ENCODE measurements at regions not wholly inside any gene's neighbourhood (a gene's known extent, or its start where the extent isn't known, plus 50 kb on each side); places are given as distances from the start of the nearest gene placed in this dataset.

GRCh38 chr11:112715056-112715455 lies 246.2 kb upstream of the NCAM1 start:
- DNase-seq (ENCODE audit: low spot score) = no peak

- no peak for DNase-seq (ENCODE audit: low spot score)
These were observed 242.7 kb upstream of the NCAM1 start for GRCh38 chr11:112718483-112718882.

DNA sequence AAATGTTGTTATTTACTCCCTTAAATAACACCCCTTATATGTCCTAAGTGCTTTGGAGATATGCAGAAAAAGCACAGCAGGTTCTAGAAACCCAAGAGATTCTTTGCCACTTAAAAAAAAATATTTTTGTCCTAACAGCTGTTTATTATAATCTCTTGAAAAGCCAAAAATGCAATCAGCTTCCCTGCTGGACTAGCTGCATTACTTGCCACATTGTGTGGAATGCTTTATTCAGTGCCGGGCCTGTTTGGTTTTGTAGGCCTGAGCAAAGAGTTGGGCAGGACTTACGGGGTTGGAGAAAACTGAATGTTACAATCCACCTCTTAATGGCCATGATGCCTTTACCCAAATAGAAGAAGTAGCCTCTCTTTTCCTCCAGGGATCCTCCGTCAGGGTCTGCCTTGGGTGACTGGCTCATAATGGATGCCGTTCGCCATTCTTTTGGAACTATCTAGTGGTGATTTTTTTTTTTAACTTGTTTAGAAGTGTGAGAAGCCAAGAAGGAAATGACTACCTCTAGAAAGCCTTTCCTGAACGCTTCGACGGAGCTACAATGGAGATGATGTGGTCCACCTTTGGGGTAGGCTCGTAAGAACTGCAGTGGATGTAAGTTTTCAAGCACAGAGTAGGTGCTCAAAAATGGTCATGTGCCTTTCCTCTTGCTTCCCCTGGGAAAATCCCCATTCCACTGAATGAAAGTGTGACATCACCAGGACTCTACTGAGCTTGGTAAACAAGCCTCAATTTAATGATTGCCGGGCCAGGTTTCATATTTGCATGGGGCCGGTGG lies 241.3 kb upstream of the NCAM1 start:
- no peak for DNase-seq (ENCODE audit: low spot score)

DNA sequence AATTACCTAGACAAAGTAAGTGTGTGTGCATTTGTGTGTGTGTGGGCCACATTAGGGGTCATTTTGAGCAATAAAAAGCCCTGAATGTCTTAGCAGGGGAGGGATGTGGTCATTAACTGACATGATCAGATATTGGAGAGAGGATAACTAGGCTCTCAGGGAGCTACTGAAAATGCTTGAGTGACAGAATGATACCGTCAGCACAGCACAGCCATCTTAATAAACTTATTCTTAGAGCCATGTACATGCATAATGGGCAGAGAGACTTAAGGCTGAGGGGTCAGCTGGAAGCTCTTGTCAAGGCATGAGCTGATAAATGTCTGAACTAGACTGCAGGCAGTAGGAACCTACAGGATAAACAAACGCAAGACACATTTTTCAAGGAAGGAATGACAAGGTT lies 239.1 kb upstream of the NCAM1 start:
- DNase-seq (ENCODE audit: low spot score) = no peak

- DNase-seq (ENCODE audit: low spot score) = no peak
These were observed 238.3 kb upstream of the NCAM1 start for GRCh38 chr11:112722876-112723275.

DNA sequence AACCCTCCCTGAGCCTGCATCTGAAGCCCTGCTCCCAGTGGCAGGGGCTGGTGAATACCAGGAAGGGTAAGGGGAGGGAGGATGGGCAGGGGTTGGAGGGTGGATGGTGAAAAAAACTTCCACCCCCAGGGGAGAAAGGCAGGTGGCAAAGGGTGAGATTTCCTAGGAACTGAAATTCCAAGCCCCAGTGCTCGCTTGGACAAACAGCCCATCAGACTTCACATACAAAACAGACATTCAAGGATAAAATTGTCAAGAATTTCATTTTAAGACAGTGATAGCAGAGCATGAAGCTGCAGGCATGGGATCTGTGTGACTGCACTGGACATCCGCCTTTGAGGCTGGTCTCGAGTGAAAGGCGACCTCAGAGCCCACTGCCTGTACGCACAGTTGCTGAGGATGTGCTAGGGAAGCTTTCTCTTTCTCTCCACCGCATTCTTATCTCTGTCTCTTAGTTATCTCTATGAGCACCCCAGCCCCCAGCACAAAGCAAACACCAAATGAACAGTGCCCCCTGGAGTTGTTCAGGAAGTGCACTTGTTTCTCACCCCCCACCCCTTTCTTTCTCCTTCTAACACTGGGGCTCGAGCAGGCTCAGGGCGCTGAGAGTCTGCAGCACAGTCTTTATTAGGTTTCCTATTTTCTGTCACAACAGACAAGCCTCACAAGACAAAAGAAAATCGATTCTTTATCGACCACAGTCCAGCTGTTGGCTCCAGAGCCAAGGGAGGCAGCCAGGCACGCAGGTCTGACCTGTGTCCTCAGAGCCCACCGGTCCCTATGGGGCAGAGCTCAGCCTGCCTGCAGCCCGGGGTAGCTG lies 237.3 kb upstream of the NCAM1 start:
- no peak for DNase-seq (ENCODE audit: low spot score)

DNA sequence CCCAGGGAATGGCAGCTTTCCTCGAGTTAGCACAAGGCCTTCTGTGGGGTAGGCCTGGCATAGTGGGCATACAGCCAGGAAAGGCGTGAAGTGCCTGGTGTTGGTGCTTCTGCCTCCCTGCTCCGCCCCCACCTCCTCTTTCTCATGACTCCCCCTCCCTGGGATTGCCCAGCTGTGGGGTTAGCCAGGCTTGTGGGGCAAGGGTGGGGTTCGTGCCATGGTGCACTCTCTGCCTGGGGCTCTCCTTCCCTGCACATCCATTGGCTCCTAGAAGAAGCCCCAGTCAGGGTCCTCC lies 236.8 kb upstream of the NCAM1 start:
- DNase-seq (ENCODE audit: low spot score) = no peak

DNA sequence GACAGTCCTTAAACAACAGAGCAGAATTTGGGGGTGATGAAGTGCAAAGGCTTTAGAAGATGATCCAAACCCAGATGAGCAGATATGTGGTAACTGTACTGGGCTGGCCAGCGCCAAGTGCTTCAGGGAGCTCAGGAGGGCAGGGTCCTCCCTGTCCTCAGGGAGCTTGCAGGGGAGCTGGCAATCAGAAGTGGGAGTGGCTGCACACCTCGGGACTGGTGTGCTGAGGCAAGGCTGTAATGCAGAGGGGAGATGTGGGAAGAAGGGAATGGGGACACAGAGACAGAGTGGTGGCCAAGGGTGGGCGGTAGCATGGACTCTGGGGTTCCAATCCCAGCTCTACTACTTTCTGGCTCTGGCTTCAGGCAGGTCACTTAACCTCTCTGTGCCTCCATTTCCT lies 235.6 kb upstream of the NCAM1 start:
- no peak for DNase-seq (ENCODE audit: low spot score)

- DNase-seq (ENCODE audit: low spot score) = no peak
These were observed 233.8 kb upstream of the NCAM1 start for GRCh38 chr11:112727341-112727841.

GRCh38 chr11:112728288-112728687 lies 232.9 kb upstream of the NCAM1 start:
- no peak for DNase-seq (ENCODE audit: low spot score)

GRCh38 chr11:112728716-112729115 lies 232.5 kb upstream of the NCAM1 start:
- no peak for DNase-seq (ENCODE audit: low spot score)

GRCh38 chr11:112730591-112730990 lies 230.6 kb upstream of the NCAM1 start:
- DNase-seq (ENCODE audit: low spot score) = no peak

- DNase-seq (ENCODE audit: low spot score) = no peak
These were observed 229.7 kb upstream of the NCAM1 start for GRCh38 chr11:112731538-112731937.

DNA sequence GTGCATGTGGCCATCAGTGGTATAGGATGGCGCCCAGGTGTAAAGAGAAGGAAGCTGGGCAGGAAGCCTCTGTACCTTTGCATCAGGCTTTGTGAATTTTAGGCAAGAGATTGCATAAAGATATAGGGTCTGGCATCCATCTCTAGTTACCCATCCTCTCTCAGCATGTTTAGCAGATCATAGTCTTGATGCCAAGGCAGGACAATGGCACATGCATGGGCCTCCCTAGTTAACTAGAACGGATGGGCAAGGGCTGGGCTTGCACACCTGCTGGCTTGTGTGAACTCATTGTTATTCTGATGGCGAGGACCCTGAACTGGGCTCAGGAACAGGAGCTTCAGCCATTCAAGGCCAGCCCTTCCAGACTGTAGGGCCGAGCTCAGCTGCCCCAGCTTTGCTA lies 229.2 kb upstream of the NCAM1 start:
- no peak for DNase-seq (ENCODE audit: low spot score)

DNA sequence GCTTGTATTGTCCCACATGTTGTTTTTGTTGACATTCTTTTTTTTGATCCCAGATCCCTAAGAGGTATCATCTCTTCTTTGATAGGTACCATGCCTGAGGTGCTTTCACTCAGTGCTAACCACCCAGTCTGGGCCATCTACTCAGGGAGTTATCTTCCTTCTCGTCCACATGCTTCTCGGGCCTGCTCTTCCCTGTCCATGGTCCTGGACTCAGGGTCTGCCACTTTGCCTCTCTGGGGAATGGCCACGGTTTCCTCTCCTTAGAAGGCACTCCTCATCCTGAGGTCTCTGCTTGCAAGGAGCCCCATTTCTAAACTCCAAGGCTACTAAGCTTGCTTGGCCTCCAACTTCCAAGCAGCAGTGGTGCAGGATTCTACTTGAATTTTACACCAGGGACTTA lies 227.0 kb upstream of the NCAM1 start:
- no peak for DNase-seq (ENCODE audit: low spot score)

- DNase-seq (ENCODE audit: low spot score) = no peak
These were observed 225.8 kb upstream of the NCAM1 start for GRCh38 chr11:112735470-112735869.

DNA sequence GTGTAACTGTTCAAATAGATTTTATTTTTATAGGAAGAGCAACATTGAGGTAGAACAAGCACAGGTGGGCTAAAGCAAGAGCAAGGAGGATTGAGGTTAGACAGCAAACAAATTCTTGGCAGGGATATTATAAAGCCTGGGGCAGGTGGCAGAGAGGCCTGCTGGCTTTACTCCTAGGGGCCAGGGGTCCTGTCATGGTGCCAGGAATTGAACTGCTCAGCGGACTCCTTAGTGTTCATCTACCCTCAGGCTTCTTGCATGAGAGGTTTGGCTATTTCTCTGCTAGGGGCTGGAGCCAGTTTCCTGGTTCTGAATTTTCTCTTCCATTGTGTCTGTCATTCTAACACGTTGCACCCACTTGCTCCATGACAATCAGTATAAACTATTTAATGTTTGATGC lies 217.2 kb upstream of the NCAM1 start:
- no peak for DNase-seq (ENCODE audit: low spot score)

- DNase-seq (ENCODE audit: low spot score) = no peak
These were observed 215.2 kb upstream of the NCAM1 start for GRCh38 chr11:112745973-112746372.

DNA sequence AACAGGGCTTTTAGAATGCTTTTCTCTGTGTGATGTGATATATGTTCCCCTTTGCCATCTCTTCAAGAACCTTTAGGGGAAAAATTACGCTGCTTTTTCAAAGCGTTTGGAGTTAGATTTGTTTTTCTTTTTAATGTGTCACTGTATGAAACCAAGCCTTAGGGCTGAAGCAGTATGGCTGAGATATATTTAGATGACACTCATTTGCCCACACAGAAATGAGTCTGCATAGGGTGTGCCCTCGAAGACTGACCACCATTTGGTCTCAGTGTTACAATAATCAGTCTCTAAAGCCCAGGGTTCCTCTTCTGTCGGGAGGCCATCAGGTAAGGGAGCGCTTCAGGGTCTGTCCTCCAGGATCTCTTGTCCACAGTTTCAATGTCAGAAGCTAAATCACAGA lies 213.0 kb upstream of the NCAM1 start:
- DNase-seq (ENCODE audit: low spot score) = no peak

DNA sequence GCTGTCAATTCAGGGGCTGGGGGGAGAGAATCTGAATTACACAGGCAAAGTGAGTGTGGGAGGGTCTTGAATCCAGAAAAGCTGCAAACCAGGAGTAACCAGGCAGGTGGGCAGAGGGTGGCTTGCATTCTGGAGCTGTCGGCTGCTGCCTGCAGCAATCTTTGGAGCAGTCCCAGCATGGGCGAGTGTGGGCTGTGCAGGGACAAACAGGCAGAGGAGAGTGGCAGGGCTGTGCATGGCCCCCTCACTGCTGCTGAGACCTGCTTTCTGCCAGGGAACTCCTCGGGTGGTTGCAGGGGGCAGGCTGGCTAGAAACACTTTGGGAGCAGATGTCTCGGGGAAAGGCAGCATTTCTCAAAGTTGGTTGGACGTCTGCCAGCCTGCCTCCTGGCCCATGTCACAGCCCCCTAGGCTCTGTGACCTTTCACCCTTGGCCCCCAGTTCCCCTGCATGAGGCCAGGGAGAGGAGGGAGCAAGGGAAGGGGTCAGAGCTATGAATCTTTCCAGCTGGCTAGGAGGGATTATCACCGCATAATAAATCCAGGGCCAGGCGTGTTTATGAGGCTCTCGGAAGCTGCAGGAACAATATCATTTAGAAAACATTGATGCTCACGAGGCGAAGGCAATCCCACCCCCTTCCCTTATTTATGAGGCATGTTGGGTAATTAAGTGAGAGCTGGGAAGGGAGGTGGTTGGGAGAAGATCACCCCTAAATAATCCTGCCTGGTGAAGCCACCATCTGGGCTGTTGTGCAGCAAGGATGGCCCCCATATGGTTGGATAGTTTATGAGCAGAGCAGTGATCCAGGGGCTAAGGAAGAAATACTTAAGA lies 212.3 kb upstream of the NCAM1 start:
- DNase-seq (ENCODE audit: low spot score) = no peak

GRCh38 chr11:112751329-112751728 lies 209.9 kb upstream of the NCAM1 start:
- no peak for DNase-seq (ENCODE audit: low spot score)

- no peak for DNase-seq (ENCODE audit: low spot score)
These were observed 209.4 kb upstream of the NCAM1 start for GRCh38 chr11:112751772-112752171.

DNA sequence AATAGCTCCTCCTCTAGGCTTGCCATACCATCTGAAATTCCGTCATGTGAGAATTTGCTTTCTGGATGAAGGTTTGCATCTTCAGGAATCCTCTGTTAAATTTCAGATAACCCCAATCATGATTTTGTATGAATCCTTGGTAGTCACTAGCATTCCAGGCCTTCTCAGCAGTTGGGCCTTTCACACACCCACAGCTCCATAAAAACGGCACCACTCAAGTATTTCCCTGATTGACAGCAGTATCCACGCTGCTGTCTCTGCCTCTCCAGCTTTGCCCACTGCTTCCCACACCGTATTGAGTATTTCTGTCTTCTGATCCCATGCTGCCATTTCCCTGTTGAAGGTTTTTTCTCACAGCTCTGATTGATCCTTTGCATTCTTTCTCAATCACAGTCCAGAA lies 208.7 kb upstream of the NCAM1 start:
- DNase-seq (ENCODE audit: low spot score) = no peak

Measured in hematopoietic multipotent progenitor cell treated with erythropoietin and hydrocortisone succinate and interleukin-3 and kit ligand, for 17 days (in vitro differentiated cells).